HG03064 (cell line): ENCODE measurements at regions not wholly inside any gene's neighbourhood (a gene's known extent, or its start where the extent isn't known, plus 50 kb on each side); places are given as distances from the start of the nearest gene placed in this dataset.
"Not testable (repeated sequence)": the region's sequence is repeated elsewhere in the genome, so short reads cannot be mapped to it uniquely, and the experiment has no call there.

Source experiments
- ATAC-seq: cut with Tn5 transposase; IDR thresholded peaks from one replicate; pipeline ENCODE4 v1.9.1; 2021; ENCODE audit warnings: low read depth; ENCODE audit not compliant: unreplicated experiment

- ATAC-seq = no peak
These were observed 1369.6 kb upstream of the RAG2 start for GRCh38 chr11:37967635-37968034.

GRCh38 chr11:37963440-37963839, 1365.4 kb upstream of the RAG2 start:
- ATAC-seq = no peak

DNA sequence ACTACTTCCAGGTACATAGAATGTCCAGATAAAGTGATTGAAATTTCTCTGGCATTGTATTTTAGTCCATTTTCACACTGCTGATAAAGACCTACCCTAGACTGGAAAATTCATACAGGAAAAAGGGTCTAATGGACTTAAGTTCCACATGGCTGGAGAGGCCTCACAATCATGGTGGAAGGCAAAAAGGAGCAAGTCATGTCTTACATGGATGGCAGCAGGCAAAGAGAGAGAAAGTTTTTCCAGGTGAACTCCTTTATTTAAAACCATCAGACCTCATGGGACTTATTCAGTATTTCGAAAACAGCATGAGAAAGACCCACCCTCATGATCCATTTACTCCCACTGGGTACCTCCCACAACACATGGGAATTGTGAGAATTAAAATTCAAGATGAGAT, 1359.7 kb upstream of the RAG2 start:
- ATAC-seq = no peak

DNA sequence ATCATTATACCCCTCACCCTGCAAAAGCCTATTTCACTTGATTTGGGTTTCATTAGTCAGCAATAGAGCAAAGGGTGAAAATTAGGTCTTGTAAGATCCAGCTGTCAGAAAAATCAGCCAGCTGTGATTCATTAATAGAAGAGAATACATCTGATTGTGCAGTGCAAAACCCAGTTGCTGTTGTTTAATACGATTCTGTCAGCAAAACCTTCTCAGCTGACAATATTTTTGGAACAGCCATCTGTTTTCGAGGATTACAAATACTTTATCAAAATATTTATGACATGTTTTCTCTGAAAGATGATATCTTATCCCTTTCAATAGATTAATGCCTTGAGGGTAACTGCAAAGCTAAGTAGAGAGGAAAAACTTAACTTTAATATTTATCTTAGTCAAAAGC, 1354.0 kb upstream of the RAG2 start:
- ATAC-seq = no peak

- ATAC-seq = no peak
These were observed 1350.2 kb upstream of the RAG2 start for GRCh38 chr11:37948258-37948657.

GRCh38 chr11:37947821-37948220, 1349.8 kb upstream of the RAG2 start:
- no peak for ATAC-seq

- ATAC-seq = no peak
These were observed 1348.2 kb upstream of the RAG2 start for GRCh38 chr11:37946155-37946766.

GRCh38 chr11:37942081-37942480, 1344.0 kb upstream of the RAG2 start:
- ATAC-seq = no peak

DNA sequence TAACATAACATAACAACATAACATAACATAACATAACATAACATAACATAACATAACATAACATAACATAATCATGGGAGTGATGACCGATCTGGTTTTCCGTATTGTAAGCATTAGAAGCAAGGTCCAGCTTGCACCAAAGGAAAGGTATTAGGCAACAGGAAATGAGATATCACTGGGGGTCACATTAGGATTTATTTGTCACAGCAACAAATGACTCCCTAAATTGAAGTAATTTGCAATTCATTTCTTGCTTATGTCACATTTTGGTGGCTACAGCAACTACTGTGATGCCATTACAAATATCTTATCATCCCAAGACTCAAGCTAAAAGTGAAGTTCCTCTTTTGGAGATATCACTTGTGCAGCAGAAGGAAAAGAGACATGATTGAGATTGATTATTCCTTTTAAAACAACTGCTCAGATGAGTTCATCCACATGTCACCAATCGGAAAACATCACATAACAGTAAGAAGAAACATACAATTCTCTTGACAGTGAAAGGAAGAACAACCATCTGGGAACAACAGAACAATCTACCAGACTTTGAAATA, 1331.1 kb upstream of the RAG2 start:
- no peak for ATAC-seq

GRCh38 chr11:37926772-37927171, 1328.7 kb upstream of the RAG2 start:
- no peak for ATAC-seq

GRCh38 chr11:37916331-37916730, 1318.3 kb upstream of the RAG2 start:
- ATAC-seq = no peak

DNA sequence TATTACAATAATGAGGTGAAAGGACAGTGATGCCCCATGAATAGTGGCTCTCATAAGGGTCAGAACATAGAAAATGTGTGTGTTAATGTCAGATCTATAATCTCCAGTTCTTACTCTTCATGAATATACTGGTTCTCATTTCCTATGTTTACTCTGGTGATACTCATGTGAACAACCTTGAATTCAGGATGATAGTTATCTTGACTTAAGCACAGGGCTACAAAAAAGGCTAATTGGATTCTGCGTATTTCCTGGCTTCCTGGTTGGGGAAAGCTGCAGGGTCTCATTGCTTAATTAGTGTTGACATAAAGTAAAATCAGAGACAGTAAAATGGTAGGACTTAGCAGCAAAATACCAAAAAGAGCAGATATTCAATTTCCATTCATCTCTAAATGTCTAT, 1316.8 kb upstream of the RAG2 start:
- ATAC-seq = no peak

GRCh38 chr11:37908219-37908548, 1310.1 kb upstream of the RAG2 start:
- no peak for ATAC-seq

DNA sequence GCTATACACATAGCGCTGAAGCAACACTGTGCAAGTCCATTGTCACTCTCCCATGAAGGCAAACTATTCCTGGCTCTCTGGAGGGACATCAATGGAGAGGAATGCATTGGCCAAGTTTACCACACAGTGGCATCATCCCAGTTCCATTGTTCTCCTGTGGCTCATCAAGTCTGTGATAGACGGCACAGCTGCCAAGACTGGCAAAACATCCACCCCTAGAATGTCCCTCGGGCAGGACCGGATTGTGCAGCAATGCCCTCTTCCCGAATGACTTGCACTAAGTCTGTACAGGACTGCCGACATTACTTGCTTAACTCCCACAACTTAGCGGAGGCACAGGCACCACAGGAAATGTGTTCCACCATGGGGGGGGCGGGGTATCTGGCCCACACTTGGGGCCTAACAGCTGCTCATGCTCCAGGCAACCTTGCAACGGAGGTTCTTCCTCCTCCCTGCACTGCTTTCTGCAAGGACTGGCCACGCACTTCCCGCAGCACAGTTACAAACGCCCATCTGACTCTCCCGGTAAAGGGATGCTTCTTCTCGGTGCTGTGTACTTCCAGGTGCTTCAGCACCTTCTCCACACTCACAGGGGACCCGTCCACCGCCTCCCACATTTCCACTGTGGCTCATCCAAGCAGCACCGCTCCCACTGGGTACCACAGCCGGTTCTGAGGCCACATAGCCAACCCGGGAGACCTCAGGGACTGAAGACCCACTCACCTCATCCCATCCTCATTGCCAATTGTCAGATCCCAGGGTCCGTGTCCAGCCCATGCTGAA, 1309.6 kb upstream of the RAG2 start:
- no peak for ATAC-seq

DNA sequence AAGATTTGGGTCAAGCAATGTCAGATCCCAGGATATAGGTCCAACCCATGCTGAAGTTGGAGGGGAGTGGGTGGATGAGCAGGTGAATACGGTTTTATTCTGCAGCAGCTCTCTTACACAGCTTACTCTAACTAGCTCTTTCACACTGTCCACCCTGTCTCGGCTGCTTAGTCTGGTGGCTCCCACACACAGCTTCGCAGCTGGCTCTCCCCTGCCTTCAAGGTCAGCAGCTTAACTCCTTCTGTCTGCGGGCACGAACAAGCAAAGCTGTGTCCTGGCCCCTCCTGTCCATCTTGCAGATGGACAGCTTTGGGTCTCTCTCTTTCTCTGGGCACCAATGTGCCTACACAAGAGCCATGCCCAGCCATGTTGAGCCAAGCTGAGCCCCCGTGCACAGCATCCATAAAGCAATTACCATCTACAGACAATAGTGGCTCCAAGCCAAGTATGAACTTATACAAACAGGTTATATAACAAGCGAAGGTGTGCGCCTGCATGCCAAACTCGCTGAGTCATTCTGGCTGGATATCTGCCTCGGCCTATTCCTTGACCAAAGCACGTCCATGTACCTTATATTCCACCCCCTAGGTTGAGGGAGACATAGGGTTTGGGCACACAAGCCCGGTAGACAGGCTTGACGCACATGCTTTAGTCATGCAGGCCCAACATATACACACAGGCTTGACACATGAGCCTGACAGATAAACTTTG, 1307.8 kb upstream of the RAG2 start:
- ATAC-seq = no peak

GRCh38 chr11:37896016-37896415, 1298.0 kb upstream of the RAG2 start:
- ATAC-seq = no peak

GRCh38 chr11:37881741-37882140, 1283.7 kb upstream of the RAG2 start:
- ATAC-seq = no peak

DNA sequence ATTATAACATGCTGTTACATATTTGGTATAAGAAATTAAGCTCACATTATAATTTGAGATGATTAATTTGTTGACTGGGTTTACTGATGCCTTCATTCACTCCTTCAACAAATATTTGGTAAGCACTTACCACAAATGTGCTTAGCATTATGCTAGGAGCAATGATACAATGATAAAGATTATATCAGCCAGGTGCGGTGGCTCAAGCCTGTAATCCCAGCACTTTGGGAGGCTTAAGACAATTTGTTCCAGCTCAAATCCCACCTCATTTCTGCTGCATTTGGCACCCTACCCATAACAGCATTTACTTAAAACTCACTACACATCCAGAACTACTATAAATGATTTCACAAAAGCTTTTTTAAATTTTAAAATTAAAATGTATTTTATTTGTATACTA, 1263.6 kb upstream of the RAG2 start:
- ATAC-seq = no peak

DNA sequence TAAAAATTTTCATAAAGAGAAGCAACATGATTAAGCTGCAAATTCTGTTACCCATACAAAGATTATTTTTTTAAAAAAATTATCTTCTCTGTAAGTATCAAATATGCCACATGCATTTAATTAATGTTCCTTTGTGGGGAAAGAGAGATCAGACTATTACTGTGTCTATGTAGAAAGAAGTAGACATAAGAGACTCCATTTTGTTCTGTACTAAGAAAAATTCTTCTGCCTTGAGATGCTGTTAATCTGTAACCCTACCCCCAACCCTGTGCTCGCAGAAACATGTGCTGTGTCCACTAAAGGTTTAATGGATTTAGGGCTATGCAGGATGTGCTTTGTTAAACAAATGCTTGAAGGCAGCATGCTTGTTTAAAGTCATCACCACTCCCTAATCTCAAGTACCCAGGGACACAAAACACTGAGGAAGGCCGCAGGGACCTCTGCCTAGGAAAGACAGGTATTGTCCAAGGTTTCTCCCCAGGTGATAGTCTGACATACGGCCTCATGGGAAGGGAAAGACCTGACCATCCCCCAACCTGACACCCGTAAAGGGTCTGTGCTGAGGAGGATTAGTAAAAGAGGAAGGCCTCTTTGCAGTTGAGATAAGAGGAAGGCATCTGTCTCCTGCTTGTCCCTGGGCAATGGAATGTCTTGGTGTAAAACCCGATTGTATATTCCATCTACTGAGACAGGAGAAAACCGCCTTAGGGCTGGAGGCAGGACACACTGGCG, 1260.9 kb upstream of the RAG2 start:
- ATAC-seq = not testable (repeated sequence)

DNA sequence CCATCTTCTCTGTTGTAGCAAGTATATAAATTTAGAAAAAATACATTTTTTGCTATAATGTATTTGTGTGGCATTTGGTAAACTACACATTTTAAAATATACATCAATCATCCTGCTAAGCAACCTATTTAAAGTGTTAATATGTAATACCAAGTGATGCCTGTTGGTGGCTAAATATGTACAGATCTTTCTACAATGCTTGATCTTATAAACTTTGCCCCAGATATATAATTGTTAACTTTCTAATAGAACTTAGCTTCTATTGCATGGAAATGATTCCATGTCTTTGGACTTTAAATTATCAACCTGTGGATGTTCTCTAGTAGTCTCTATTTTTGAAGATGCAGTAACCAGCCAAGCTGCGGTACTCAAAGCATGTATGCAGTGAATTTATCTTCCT, 1260.4 kb upstream of the RAG2 start:
- ATAC-seq = no peak

GRCh38 chr11:37857726-37858125, 1259.7 kb upstream of the RAG2 start:
- no peak for ATAC-seq
